AG10803 (cell line): ENCODE measurements at regions not wholly inside any gene's neighbourhood (a gene's known extent, or its start where the extent isn't known, plus 50 kb on each side); places are given as distances from the start of the nearest gene placed in this dataset.

Source experiments
- DNase-seq: peaks from one replicate; pipeline ENCODE4 v3.0.0; 2010; ENCODE audit warnings: low read depth
- H3K4me3 ChIP-seq: 2 replicates; pipeline ENCODE4 v1.5.1; 2011; ENCODE audit warnings: mild to moderate bottlenecking, low read length, control low read depth
- TF ChIP-seq, protein P1 (sequence below): conservative IDR thresholded peaks from 2 replicates; pipeline ENCODE4 v1.5.1; 2011; ENCODE audit warnings: mild to moderate bottlenecking, low read length, control low read depth, inconsistent platforms

DNA sequence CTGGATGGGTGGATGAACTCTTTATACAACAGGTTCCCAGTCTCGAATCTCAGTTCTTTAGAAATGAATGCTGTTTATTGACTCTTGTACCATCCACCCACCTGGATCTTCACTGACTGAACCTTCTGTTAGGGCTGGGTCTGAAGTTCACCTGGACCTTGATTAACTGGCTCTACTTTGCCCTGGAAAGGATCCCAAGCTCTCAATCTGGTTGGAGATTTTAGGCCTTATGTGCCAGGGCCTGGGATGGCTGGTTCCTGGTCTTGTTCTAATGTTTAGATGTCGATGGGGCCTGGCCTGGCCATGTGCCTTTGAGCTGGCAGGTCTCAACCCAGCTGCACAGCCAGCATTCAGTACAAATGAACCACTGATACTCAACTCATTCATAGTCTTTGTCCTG lies 76.5 kb upstream of the MED13L start:
- no peak for DNase-seq
- TF ChIP-seq, protein P1, sequence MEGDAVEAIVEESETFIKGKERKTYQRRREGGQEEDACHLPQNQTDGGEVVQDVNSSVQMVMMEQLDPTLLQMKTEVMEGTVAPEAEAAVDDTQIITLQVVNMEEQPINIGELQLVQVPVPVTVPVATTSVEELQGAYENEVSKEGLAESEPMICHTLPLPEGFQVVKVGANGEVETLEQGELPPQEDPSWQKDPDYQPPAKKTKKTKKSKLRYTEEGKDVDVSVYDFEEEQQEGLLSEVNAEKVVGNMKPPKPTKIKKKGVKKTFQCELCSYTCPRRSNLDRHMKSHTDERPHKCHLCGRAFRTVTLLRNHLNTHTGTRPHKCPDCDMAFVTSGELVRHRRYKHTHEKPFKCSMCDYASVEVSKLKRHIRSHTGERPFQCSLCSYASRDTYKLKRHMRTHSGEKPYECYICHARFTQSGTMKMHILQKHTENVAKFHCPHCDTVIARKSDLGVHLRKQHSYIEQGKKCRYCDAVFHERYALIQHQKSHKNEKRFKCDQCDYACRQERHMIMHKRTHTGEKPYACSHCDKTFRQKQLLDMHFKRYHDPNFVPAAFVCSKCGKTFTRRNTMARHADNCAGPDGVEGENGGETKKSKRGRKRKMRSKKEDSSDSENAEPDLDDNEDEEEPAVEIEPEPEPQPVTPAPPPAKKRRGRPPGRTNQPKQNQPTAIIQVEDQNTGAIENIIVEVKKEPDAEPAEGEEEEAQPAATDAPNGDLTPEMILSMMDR, result no peak
- no peak overlapping the region for H3K4me3 ChIP-seq

DNA sequence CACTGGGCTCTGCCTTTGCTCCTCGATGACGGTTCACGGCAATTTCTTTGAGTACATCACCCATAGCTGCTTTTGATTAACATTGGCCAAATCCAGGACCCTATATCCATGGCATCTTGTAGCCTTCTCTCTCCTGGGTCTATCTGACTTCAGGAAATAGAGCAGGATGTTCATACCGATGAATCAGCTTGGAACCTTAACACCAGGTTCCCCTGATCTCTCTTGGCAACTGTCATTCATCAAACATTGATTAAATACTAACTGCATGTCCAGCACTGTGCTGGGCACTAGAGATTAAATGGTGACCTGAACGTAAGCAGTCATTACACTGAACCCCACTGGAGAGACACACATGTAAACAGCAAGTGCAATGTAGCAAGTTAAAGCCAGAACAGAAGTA lies 77.0 kb upstream of the MED13L start:
- H3K4me3 ChIP-seq, result no peak overlapping the region
- TF ChIP-seq, protein P1, result no peak
- no peak for DNase-seq

DNA sequence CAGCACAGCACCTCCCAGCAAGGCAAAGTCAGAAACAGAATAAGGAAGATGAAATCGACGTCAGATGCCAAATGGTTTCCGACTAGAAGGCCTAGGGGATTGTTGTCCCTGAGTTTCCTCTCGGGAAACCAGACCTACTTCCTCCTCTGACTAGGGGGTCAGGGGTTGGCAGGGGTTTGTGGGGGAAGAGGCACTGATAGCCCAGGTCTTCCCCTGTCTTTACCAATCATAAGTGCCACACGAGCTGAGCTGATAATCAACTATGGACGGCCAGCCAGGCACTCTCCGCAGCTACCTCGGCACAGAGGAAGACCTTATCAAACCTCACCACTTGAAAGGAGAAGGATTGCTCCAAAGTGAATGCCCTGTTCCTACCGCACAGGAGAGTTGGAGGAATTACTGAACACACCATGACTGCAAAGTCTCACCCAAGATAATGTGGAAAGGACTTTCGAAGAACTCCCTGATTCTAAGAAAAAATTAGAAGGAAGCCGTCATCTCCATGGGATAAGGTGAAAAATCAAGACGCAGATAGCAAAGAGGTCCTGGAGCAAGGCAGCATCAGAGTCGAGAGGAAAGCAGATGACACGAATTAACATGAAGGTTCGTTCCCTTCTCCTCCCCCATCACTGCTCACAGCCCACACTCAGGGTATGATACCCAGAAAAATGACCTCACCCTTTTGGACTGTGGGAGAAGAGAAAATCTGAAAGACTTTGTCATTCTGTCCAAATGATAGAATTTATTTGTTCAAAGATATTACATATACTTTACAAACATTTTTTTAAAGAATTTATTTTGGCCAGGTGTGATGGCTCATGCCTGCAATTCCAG lies 77.7 kb upstream of the MED13L start:
- no peak for DNase-seq
- no peak overlapping the region for H3K4me3 ChIP-seq
- TF ChIP-seq, protein P1, result no peak

DNA sequence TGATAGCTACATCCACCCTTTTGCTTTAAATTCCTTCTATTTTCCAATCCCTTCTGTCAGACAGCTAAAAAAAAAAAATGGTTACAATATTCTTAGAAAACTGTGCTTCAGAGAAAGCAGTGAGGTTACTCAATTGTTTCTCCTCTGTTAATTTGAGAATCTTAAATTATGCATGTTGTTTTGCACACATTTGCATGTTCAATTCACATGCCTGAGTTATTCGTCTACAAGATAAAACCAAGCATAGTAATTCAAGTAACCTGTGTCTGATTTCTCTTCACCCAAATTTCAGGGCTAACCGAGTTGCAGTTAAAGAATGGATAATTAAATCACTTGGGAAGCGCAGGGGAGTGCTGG lies 81.0 kb upstream of the MED13L start:
- no peak for DNase-seq
- TF ChIP-seq, protein P1, result no peak
- H3K4me3 ChIP-seq, result peak overlapping the region; percentile 36

DNA sequence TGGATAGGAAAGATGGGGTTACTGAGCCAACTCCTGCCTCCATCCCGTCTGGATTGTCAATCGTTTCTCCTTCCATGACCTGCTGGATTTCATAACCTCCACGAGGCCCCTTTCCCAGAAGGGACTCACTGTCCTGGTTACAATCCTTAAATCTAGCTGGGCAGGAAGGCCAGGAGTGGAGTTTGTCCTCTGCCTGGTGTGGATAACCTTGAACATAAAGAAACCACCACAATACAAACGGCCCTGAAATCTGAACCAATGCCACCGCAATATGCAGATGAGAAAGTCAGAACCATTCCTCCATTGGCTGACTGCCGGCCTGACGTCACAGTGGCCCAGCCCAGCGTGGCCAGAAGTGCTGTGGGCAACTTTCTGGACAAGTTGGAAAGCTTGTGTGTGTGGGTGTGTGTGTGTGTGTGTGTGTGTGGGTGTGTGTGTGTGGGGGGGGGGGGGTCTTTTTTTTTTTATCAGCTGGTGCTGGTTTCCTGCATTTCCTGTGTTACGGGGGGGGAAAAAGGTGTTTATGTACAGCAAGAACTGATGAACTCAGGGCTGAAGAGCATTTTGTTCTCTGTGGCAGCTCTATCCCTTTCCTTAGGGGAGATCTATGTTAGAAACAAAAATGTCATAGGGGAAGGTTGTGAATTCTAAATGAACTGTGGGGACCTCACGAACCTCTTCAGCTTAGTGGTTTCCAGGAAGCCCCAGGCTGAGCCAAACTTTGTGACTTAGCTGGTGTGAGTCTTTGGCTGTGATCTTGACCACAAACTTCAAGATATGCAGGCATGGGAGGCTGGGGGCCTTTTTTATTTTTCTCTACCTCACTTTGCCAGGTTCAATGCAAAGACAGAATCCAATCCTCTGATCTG lies 81.6 kb upstream of the MED13L start:
- peak; percentile 94 for DNase-seq
- H3K4me3 ChIP-seq, result peak overlapping the region; percentile 36
- TF ChIP-seq, protein P1, result no peak

DNA sequence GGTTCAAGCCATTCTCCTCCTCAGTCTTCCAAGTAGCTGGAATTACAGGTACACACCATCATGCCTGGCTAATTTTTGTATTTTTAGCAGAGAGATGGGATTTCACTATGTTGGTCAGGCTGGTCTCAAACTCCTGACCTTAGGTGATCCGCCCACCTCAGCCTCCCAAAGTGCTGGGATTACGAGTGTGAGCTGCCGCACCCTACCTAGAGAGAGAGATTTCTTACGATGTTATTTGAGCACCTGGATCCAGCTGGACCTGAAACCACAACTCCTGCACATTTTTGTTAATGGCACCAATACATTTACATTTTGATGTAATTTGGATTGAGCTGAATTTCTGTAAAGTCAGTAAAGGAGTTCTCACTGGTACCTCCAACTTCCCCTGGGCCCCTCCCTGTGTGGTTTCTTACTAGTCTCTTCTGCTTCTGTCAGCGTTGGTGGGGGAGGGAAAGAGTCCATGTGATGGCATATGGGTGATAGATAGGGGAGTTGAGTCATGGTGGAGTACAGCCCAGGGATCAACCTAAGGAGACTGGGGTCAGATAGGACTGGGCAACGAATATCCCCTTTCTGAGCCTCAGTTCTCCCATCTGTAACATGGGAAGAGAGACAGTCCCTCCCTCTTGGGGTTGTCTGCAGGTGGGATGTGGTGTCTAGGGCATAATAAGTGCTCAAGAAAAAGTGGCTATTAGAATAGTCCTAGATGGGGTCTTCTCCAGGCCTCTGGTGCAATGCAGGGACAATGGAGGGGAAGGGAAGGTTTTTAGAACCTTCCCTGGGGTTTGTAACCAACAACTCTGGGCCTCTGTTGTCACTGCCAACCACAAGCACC lies 83.3 kb upstream of the MED13L start:
- no peak for DNase-seq
- TF ChIP-seq, protein P1, result no peak
- no peak overlapping the region for H3K4me3 ChIP-seq
